Liver (tissue), 8 donors: ENCODE measurements at regions not wholly inside any gene's neighbourhood (a gene's known extent, or its start where the extent isn't known, plus 50 kb on each side); places are given as distances from the start of the nearest gene placed in this dataset.

Experiments used
- DNase-seq: peaks from one replicate; pipeline ENCODE4 v3.0.0-alpha.2; 2017; ENCODE audit warnings: low spot score
- H3K27ac ChIP-seq, 2 donors: one replicate each; pipeline ENCODE4 v1.7.0; 2013; ENCODE audit warnings: inconsistent platforms in 2 of 2, low read length in 2 of 2, control low read depth in 1 of 2, low read depth in 1 of 2, mild to moderate bottlenecking in 1 of 2
- H3K27me3 ChIP-seq, 4 donors: one replicate each; pipeline versions ENCODE4 v1.6.1 to v1.7.0; 2013; ENCODE audit warnings: low read length in 3 of 4, inconsistent platforms in 1 of 4, mild to moderate bottlenecking in 1 of 4, moderate library complexity in 1 of 4; ENCODE audit not compliant: control insufficient read depth in 4 of 4, insufficient read depth in 4 of 4
- H3K36me3 ChIP-seq, 4 donors: one replicate each; pipeline versions ENCODE4 v1.6.1 to v1.7.0; 2013; ENCODE audit warnings: low read length in 3 of 4, mild to moderate bottlenecking in 3 of 4, low read depth in 1 of 4, moderate library complexity in 1 of 4; ENCODE audit not compliant: control insufficient read depth in 4 of 4, insufficient read depth in 3 of 4
- H3K4me1 ChIP-seq, 4 donors: one replicate each; pipeline versions ENCODE4 v1.6.1 to v1.7.0; 2013; ENCODE audit warnings: low read length in 3 of 4, mild to moderate bottlenecking in 3 of 4, moderate library complexity in 1 of 4; ENCODE audit not compliant: control insufficient read depth in 4 of 4, insufficient read depth in 4 of 4
- H3K4me3 ChIP-seq, 3 donors: one replicate each; pipeline versions ENCODE4 v1.6.1 to v1.7.0; 2013; ENCODE audit warnings: low read length in 3 of 3, control low read depth in 1 of 3, low read depth in 1 of 3, mild to moderate bottlenecking in 1 of 3
- H3K9ac ChIP-seq, 2 donors: one replicate each; pipeline ENCODE4 v1.7.0; 2013; ENCODE audit warnings: low read length in 2 of 2, mild to moderate bottlenecking in 2 of 2, moderate library complexity in 2 of 2, control low read depth in 1 of 2, low read depth in 1 of 2
- H3K9me3 ChIP-seq, 4 donors: one replicate each; pipeline versions ENCODE4 v1.6.1 to v1.7.0; 2013; ENCODE audit warnings: low read length in 3 of 4; ENCODE audit not compliant: control insufficient read depth in 4 of 4
- FOXA1 ChIP-seq: IDR thresholded peaks from 2 replicates; pipeline ENCODE4 v1.6.1; 2016; ENCODE audit warnings: antibody characterized with exemption
- FOXA2 ChIP-seq: IDR thresholded peaks from 2 replicates; pipeline ENCODE4 v1.6.1; 2016; ENCODE audit warnings: antibody characterized with exemption
- GABPA ChIP-seq, 2 donors: IDR thresholded peaks in 1 of 2; conservative IDR thresholded peaks in 1 of 2; 2 replicates each; pipeline ENCODE4 v1.6.1; 2016; ENCODE audit warnings: antibody characterized with exemption in 2 of 2, mild to moderate bottlenecking in 1 of 2, moderate library complexity in 1 of 2
- HNF4A ChIP-seq, 2 donors: conservative IDR thresholded peaks; 2 replicates each; pipeline ENCODE4 v1.6.1; 2016; ENCODE audit warnings: antibody characterized with exemption in 2 of 2, mild to moderate bottlenecking in 2 of 2
- HNF4G ChIP-seq: IDR thresholded peaks from 2 replicates; pipeline ENCODE4 v1.6.1; 2016; ENCODE audit warnings: antibody characterized with exemption
- NR2F2 ChIP-seq: IDR thresholded peaks from 2 replicates; pipeline ENCODE4 v1.6.1; 2016; ENCODE audit warnings: antibody characterized with exemption
- RAD21 ChIP-seq, 2 donors: IDR thresholded peaks; 2 replicates each; pipeline ENCODE4 v1.6.1; 2016; ENCODE audit warnings: antibody characterized with exemption in 2 of 2, mild to moderate bottlenecking in 2 of 2
- REST ChIP-seq: IDR thresholded peaks from 2 replicates; pipeline ENCODE4 v1.6.1; 2016; ENCODE audit warnings: antibody characterized with exemption, mild to moderate bottlenecking
- RXRA ChIP-seq, 2 donors: IDR thresholded peaks; 2 replicates each; pipeline ENCODE4 v1.6.1; 2017 to 2018; ENCODE audit warnings: antibody characterized with exemption in 2 of 2, mild to moderate bottlenecking in 1 of 2
- SP1 ChIP-seq: IDR thresholded peaks from 2 replicates; pipeline ENCODE4 v1.6.1; 2018; ENCODE audit warnings: antibody characterized with exemption, mild to moderate bottlenecking
- TAF1 ChIP-seq: conservative IDR thresholded peaks from 2 replicates; pipeline ENCODE4 v1.6.1; 2016; ENCODE audit warnings: antibody characterized with exemption, mild to moderate bottlenecking
- ZBTB33 ChIP-seq: IDR thresholded peaks from 2 replicates; pipeline ENCODE4 v1.6.1; 2016; ENCODE audit warnings: antibody characterized with exemption
- WGBS: extraction: QIAGEN DNeasy Blood & Tissue Kit; methylation state at CpG from one replicate; pipeline ENCODE4 v1.1.7; 2013; 5-methylcytosine and 5-hydroxymethylcytosine counted together
- TF ChIP-seq, protein P1 (sequence below): fragments of 150-350 bp; IDR thresholded peaks from 2 replicates; pipeline ENCODE4 v1.5.1; 2017; ENCODE audit warnings: improper control_type of control experiment, low read depth, low read length; ENCODE audit not compliant: missing input control
- donor health status: healthy.
- donor health status: healthy.
- donor health status: healthy.
- donor health status: healthy.
- donor health status: healthy.

DNA sequence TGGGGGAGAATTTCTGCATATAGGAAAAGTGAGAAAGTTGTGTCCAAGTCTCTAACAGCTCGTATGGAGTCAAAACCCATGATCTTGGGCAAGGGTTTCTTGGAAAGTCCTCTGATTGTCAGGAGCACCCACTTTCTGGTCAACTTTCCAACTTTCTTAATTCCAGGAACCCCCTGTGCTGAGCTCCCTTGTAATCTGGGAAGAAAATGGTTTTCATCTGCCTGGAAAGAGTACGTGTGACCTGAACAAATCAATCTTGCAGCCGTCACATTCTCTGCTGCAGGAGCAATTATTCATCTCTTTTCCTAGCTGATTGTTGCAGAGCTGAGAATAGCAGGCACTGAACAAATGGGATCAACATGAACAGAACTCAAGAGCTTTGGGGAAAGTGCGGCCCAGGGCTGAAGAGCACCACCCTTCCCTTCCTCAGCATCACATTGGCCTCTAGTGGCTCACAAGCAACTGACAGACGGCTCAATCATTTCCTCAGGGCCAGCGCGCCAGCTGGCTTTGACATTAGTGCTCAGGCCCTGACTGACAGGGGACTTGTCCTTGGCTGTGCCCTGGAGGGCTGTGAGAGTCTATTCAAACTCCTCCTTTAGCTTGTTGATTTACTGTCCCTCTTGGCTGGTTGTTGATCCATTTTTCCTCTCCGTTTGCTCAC lies 295.2 kb downstream of the HLX start:
- 72% methylated on average over 8 of the region's 8 CpGs for WGBS
- DNase-seq = no peak

GRCh38 chr1:221175249-221175648 lies 296.0 kb downstream of the HLX start:
- Histone ChIP-seq H3K4me1 (no peaks in the 10 kb centered on the region), H3K9me3 (peaks cover 0 to 5% (median 1%) of the 10 kb centered on the region in 4 donors), H3K27ac (no peak overlapping the region), H3K4me3 (no peak overlapping the region), H3K27me3 (no peaks in the 10 kb centered on the region), H3K9ac (no peak overlapping the region), H3K36me3 (no peaks in the 10 kb centered on the region)
- TF ChIP-seq HNF4A (conservative IDR thresholded peaks at IDR 0.05) (no peak), TAF1 (no peak), HNF4G (no peak), REST (no peak), ZBTB33 (no peak), FOXA2 (no peak), RXRA (IDR thresholded peaks at IDR 0.05) (no peak), SP1 (no peak), GABPA (IDR thresholded peaks at IDR 0.05 in 1 of 2, conservative IDR thresholded peaks at IDR 0.05 in 1 of 2) (no peak), NR2F2 (no peak), FOXA1 (no peak)
- TF ChIP-seq, protein P1, sequence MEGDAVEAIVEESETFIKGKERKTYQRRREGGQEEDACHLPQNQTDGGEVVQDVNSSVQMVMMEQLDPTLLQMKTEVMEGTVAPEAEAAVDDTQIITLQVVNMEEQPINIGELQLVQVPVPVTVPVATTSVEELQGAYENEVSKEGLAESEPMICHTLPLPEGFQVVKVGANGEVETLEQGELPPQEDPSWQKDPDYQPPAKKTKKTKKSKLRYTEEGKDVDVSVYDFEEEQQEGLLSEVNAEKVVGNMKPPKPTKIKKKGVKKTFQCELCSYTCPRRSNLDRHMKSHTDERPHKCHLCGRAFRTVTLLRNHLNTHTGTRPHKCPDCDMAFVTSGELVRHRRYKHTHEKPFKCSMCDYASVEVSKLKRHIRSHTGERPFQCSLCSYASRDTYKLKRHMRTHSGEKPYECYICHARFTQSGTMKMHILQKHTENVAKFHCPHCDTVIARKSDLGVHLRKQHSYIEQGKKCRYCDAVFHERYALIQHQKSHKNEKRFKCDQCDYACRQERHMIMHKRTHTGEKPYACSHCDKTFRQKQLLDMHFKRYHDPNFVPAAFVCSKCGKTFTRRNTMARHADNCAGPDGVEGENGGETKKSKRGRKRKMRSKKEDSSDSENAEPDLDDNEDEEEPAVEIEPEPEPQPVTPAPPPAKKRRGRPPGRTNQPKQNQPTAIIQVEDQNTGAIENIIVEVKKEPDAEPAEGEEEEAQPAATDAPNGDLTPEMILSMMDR = no peak
- DNase-seq = no peak
- WGBS = 81% methylated on average over 2 of the region's 2 CpGs

More for the DNA sequence above, 295.2 kb downstream of the HLX start:
- no peak for TF ChIP-seq FOXA1
- TF ChIP-seq RAD21 (IDR thresholded peaks at IDR 0.05) = peak; percentile 28 to 66
- peaks cover 0 to 5% (median 1%) of the 10 kb centered on the region in 4 donors for H3K9me3 ChIP-seq
- H3K9ac ChIP-seq = no peak overlapping the region
- H3K36me3 ChIP-seq = no peaks in the 10 kb centered on the region
- no peak overlapping the region for H3K27ac ChIP-seq
- no peaks in the 10 kb centered on the region for H3K27me3 ChIP-seq
- H3K4me1 ChIP-seq = no peaks in the 10 kb centered on the region
- H3K4me3 ChIP-seq = no peak overlapping the region
